A549 (cell line): ENCODE measurements at regions not wholly inside any gene's neighbourhood (a gene's known extent, or its start where the extent isn't known, plus 50 kb on each side); places are given as distances from the start of the nearest gene placed in this dataset.

ENCODE experiments used
- EP300 ChIP-seq, 2 experiments: fragments of >200 bp; sonication (Bioruptor Twin); formaldehyde crosslinking; IDR thresholded peaks; 2 replicates in 1 of 2; 3 replicates in 1 of 2; pipeline ENCODE4 v1.6.1; 2016 to 2017
- HDAC2 ChIP-seq: fragments of 200-600 bp; sonication (generic); IDR thresholded peaks from 2 replicates; pipeline ENCODE4 v1.6.1; 2016
- HOXA7 ChIP-seq: fragments of 250-450 bp; sonication (Bioruptor Pico); IDR thresholded peaks from 2 replicates; pipeline ENCODE4 v1.5.0; 2020; ENCODE audit warnings: mild to moderate bottlenecking, moderate library complexity
- JUN ChIP-seq, 2 experiments: fragments of >200 bp; sonication (Bioruptor Twin); formaldehyde crosslinking; IDR thresholded peaks; 2 replicates in 1 of 2; 3 replicates in 1 of 2; pipeline ENCODE4 v1.6.1; 2016 to 2017
- MYC ChIP-seq: IDR thresholded peaks from 2 replicates; pipeline ENCODE4 v1.6.1; 2012; ENCODE audit warnings: mild to moderate bottlenecking, inconsistent platforms, low read length, improper control_type of control experiment, borderline replicate concordance
- PHF8 ChIP-seq: fragments of 200-600 bp; sonication (generic); IDR thresholded peaks from 2 replicates; pipeline ENCODE4 v1.6.1; 2016; ENCODE audit warnings: low read depth, mild to moderate bottlenecking, antibody characterized with exemption, moderate library complexity, borderline replicate concordance
- POLR2A ChIP-seq: IDR thresholded peaks from 2 replicates; pipeline ENCODE4 v1.6.1; 2012; ENCODE audit warnings: mild to moderate bottlenecking, low read length
- RAD21 ChIP-seq, 2 experiments: fragments of >200 bp in 1 of 2; sonication (Bioruptor Twin) in 1 of 2; formaldehyde crosslinking in 1 of 2; IDR thresholded peaks in 1 of 2; conservative IDR thresholded peaks in 1 of 2; 2 replicates in 1 of 2; 3 replicates in 1 of 2; pipeline ENCODE4 v1.6.1; 2012 to 2018; ENCODE audit warnings: inconsistent platforms in 1 of 2
- ZC3H11A ChIP-seq: fragments of 450-650 bp; IDR thresholded peaks from 2 replicates; pipeline ENCODE4 v1.6.1; 2014; ENCODE audit warnings: antibody characterized with exemption, mild to moderate bottlenecking
- TF ChIP-seq, protein P1 (sequence below): fragments of 250-450 bp; sonication (Bioruptor Pico); IDR thresholded peaks from 2 replicates; pipeline ENCODE4 v1.5.0; 2020; ENCODE audit warnings: low read depth, mild to moderate bottlenecking, moderate library complexity

DNA sequence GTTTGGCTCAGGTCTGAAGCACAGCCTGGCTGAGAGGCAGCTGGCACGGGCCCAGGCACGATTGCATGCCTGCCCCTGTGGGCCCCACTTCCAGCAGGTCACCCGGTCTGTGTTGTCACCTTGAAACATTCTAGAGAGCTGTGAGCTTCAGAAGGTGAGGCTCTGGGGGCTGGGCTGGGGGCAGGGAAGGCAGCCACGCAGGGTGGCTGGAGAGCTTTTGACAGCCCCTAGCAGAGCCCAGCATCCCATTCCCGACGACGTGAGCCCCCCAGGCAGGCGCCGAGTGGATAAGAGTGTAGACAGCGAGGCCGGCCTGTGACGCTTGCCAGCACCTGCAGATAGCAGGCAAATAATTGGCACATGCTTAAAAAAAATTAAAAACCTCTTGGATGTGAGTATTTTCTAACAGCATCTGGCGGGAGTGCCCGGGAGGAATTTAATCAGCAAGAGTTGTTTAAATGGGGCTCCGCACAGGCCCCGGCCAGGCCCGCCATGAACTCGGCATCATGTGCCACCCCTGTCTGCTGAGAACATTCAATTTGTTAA, 212.0 kb upstream of the TBX20 start:
- no peak for TF ChIP-seq ZC3H11A
- TF ChIP-seq, protein P1, sequence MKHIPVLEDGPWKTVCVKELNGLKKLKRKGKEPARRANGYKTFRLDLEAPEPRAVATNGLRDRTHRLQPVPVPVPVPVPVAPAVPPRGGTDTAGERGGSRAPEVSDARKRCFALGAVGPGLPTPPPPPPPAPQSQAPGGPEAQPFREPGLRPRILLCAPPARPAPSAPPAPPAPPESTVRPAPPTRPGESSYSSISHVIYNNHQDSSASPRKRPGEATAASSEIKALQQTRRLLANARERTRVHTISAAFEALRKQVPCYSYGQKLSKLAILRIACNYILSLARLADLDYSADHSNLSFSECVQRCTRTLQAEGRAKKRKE (CRISPR knock-in tag): no peak
- TF ChIP-seq PHF8: no peak
- TF ChIP-seq MYC: no peak
- no peak for TF ChIP-seq HOXA7 (CRISPR knock-in tag)
- no peak for TF ChIP-seq RAD21 (conservative IDR thresholded peaks at IDR 0.05 in 1 of 2, IDR thresholded peaks at IDR 0.05 in 1 of 2)
- TF ChIP-seq JUN (IDR thresholded peaks at IDR 0.05): no peak
- no peak for TF ChIP-seq POLR2A
- no peak for TF ChIP-seq EP300 (IDR thresholded peaks at IDR 0.05)
- no peak for TF ChIP-seq HDAC2
